H9 (cell line): ENCODE measurements at regions not wholly inside any gene's neighbourhood (a gene's known extent, or its start where the extent isn't known, plus 50 kb on each side); places are given as distances from the start of the nearest gene placed in this dataset.

Experiments
- DNase-seq: peaks from one replicate; pipeline ENCODE4 v3.0.0-alpha.2; 2017
- H2AFZ ChIP-seq: one replicate; pipeline ENCODE4 v1.6.1; 2013; ENCODE audit warnings: mild to moderate bottlenecking, low read length, control low read depth, moderate library complexity
- H2AK5ac ChIP-seq: 2 replicates; pipeline ENCODE4 v1.6.1; 2013; ENCODE audit warnings: low read length, control low read depth, mixed read lengths; ENCODE audit not compliant: insufficient read length
- H2BK120ac ChIP-seq: one replicate; pipeline ENCODE4 v1.6.1; 2013; ENCODE audit warnings: low read depth, mild to moderate bottlenecking, low read length, control low read depth, inconsistent platforms; ENCODE audit not compliant: poor library complexity, severe bottlenecking
- H2BK12ac ChIP-seq: 2 replicates; pipeline ENCODE4 v1.6.1; 2013; ENCODE audit warnings: low read length, control low read depth, mixed read lengths, low read depth; ENCODE audit not compliant: insufficient read length
- H2BK15ac ChIP-seq: 2 replicates; pipeline ENCODE4 v1.6.1; 2013; ENCODE audit warnings: low read depth, low read length, control low read depth
- H2BK20ac ChIP-seq: one replicate; pipeline ENCODE4 v1.6.1; 2013; ENCODE audit warnings: low read depth, mild to moderate bottlenecking, low read length, control low read depth, inconsistent platforms; ENCODE audit not compliant: poor library complexity, severe bottlenecking
- H2BK5ac ChIP-seq: 2 replicates; pipeline ENCODE4 v1.6.1; 2013; ENCODE audit warnings: low read length, control low read depth, mixed read lengths; ENCODE audit not compliant: insufficient read length
- H3K14ac ChIP-seq: 2 replicates; pipeline ENCODE4 v1.6.1; 2013; ENCODE audit warnings: low read length, control low read depth; ENCODE audit not compliant: insufficient read depth
- H3K18ac ChIP-seq: 2 replicates; pipeline ENCODE4 v1.6.1; 2013; ENCODE audit warnings: low read depth, mild to moderate bottlenecking, mixed read lengths, low read length, control low read depth; ENCODE audit not compliant: insufficient read length
- H3K23ac ChIP-seq: 2 replicates; pipeline ENCODE4 v1.6.1; 2013; ENCODE audit warnings: low read length, control low read depth, mixed read lengths, low read depth; ENCODE audit not compliant: insufficient read length
- H3K23me2 ChIP-seq: 2 replicates; pipeline ENCODE4 v1.6.1; 2013; ENCODE audit warnings: low read depth, mild to moderate bottlenecking, mixed read lengths, low read length, control low read depth; ENCODE audit not compliant: insufficient read length, poor library complexity, severe bottlenecking
- H3K27ac ChIP-seq: 2 replicates; pipeline ENCODE4 v1.5.1; 2013; ENCODE audit warnings: low read length, control low read depth, mixed read lengths, low read depth; ENCODE audit not compliant: insufficient read length
- H3K27me3 ChIP-seq: 2 replicates; pipeline ENCODE4 v1.6.1; 2013; ENCODE audit warnings: low read length, control low read depth, inconsistent platforms; ENCODE audit not compliant: insufficient read depth
- H3K4ac ChIP-seq: 2 replicates; pipeline ENCODE4 v1.6.1; 2013; ENCODE audit warnings: low read depth, mild to moderate bottlenecking, control low read depth, inconsistent platforms, low read length, moderate library complexity
- H3K4me1 ChIP-seq: 2 replicates; pipeline ENCODE4 v1.6.1; 2013; ENCODE audit warnings: low read length, control low read depth, inconsistent platforms; ENCODE audit not compliant: insufficient read depth
- H3K4me2 ChIP-seq: 2 replicates; pipeline ENCODE4 v1.6.1; 2013; ENCODE audit warnings: low read length, control low read depth, mixed read lengths; ENCODE audit not compliant: insufficient read length, insufficient read depth
- H3K56ac ChIP-seq: 2 replicates; pipeline ENCODE4 v1.6.1; 2013; ENCODE audit warnings: low read depth, mild to moderate bottlenecking, mixed read lengths, low read length, control low read depth; ENCODE audit not compliant: insufficient read length
- H3K79me1 ChIP-seq: 2 replicates; pipeline ENCODE4 v1.6.1; 2013; ENCODE audit warnings: low read depth, mild to moderate bottlenecking, moderate library complexity, low read length, control low read depth, inconsistent platforms; ENCODE audit not compliant: insufficient read depth, poor library complexity, severe bottlenecking
- H3K79me2 ChIP-seq: 2 replicates; pipeline ENCODE4 v1.6.1; 2013; ENCODE audit warnings: low read length, control low read depth, inconsistent platforms; ENCODE audit not compliant: insufficient read depth
- H3K9ac ChIP-seq: 2 replicates; pipeline ENCODE4 v1.6.1; 2013; ENCODE audit warnings: low read length, control low read depth, mixed read lengths; ENCODE audit not compliant: insufficient read length; ENCODE audit errors: extremely low read depth
- H3K9me3 ChIP-seq: one replicate; pipeline ENCODE4 v1.6.1; 2013; ENCODE audit warnings: low read depth, low read length, inconsistent platforms; ENCODE audit not compliant: control insufficient read depth
- H3T11ph ChIP-seq: one replicate; pipeline ENCODE4 v1.6.1; 2013; ENCODE audit warnings: mild to moderate bottlenecking, low read length, control low read depth, inconsistent platforms
- H4K20me1 ChIP-seq: one replicate; pipeline ENCODE4 v1.6.1; 2013; ENCODE audit not compliant: control insufficient read depth, insufficient read length, insufficient read depth
- H4K5ac ChIP-seq: 2 replicates; pipeline ENCODE4 v1.6.1; 2013; ENCODE audit warnings: low read depth, mild to moderate bottlenecking, mixed read lengths, low read length, control low read depth; ENCODE audit not compliant: insufficient read length
- H4K8ac ChIP-seq: replicated peaks from 2 replicates; pipeline ENCODE4 v1.6.1; 2013; ENCODE audit warnings: low read length, control low read depth, mixed read lengths, low read depth; ENCODE audit not compliant: insufficient read length
- H4K91ac ChIP-seq: 2 replicates; pipeline ENCODE4 v1.6.1; 2013; ENCODE audit warnings: low read depth, mild to moderate bottlenecking, moderate library complexity, mixed read lengths, low read length, control low read depth; ENCODE audit not compliant: insufficient read length
- H3K27ac Mint-ChIP-seq, 3 experiments: 2 replicates in 2 of 3; 3 replicates in 1 of 3; pipeline ENCODE4 v1.8.0; 2020 to 2021; ENCODE audit warnings: mixed read lengths in 3 of 3, mild to moderate bottlenecking in 1 of 3, moderate library complexity in 1 of 3
- H3K27me3 Mint-ChIP-seq: 2 replicates; pipeline ENCODE4 v1.8.0; 2021; ENCODE audit warnings: low read depth, mild to moderate bottlenecking, moderate library complexity, mixed read lengths
- H3K36me3 Mint-ChIP-seq, 3 experiments: 2 replicates in 2 of 3; 3 replicates in 1 of 3; pipeline ENCODE4 v1.8.0; 2020 to 2021; ENCODE audit warnings: low read depth in 3 of 3, mixed read lengths in 3 of 3; ENCODE audit not compliant: insufficient read depth in 1 of 3
- H3K4me1 Mint-ChIP-seq, 2 experiments: 2 replicates each; pipeline ENCODE4 v1.8.0; 2020; ENCODE audit warnings: mixed read lengths in 2 of 2
- H3K4me3 Mint-ChIP-seq, 2 experiments: 2 replicates in 1 of 2; 3 replicates in 1 of 2; pipeline ENCODE4 v1.8.0; 2020 to 2021; ENCODE audit warnings: mild to moderate bottlenecking in 2 of 2, mixed read lengths in 2 of 2, moderate library complexity in 1 of 2
- H3K9me3 Mint-ChIP-seq, 2 experiments: 2 replicates in 1 of 2; 3 replicates in 1 of 2; pipeline ENCODE4 v1.8.0; 2020; ENCODE audit warnings: mild to moderate bottlenecking in 2 of 2, mixed read lengths in 2 of 2, moderate library complexity in 1 of 2
- WGBS: extraction: QIAGEN DNeasy Blood & Tissue Kit; methylation state at CpG from one replicate; pipeline ENCODE4 v1.1.7; 2013; ENCODE audit warnings: missing lambda C conversion rate, low lambda C conversion rate, mixed read lengths; ENCODE audit not compliant: insufficient read length; ENCODE audit errors: extremely low coverage; 5-methylcytosine and 5-hydroxymethylcytosine counted together
- TF ChIP-seq, protein P1 (sequence below): fragments of 200-600 bp; sonication (generic); conservative IDR thresholded peaks from 3 replicates; pipeline ENCODE4 v1.8.0; 2021; ENCODE audit warnings: antibody characterized with exemption, mild to moderate bottlenecking

DNA sequence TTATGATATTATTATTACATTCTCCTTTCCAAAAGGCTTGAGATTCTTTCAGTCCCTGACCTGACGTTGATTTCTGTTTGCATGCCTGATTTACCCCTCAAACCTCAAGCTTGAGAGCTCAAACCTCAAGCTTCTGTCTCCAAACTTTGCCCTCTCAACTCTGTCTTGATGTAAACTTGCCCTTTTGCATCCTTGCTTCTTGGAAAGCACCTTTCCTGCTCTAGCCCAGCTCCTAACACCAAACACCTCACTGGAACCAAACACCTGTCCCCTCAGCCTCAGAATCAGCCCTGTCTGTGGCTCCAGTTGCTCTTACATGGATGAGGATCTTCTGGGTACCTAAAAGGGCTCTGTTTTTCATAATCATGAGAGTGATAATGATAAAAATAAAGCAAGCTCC, 109.2 kb downstream of the GP2 start:
- no peaks in the 10 kb centered on the region; a peak in 1 of 5 replicates for H3K9me3 Mint-ChIP-seq
- no peaks in the 10 kb centered on the region for H3K23me2 ChIP-seq
- H3K14ac ChIP-seq = no peak overlapping the region
- no peak overlapping the region for H4K8ac ChIP-seq
- no peaks in the 10 kb centered on the region for H3K4me1 ChIP-seq
- no peak overlapping the region for H2AFZ ChIP-seq
- no peaks in the 10 kb centered on the region for H3K79me1 ChIP-seq
- no peak overlapping the region for H3T11ph ChIP-seq
- no peak overlapping the region for H2BK12ac ChIP-seq
- TF ChIP-seq, protein P1, sequence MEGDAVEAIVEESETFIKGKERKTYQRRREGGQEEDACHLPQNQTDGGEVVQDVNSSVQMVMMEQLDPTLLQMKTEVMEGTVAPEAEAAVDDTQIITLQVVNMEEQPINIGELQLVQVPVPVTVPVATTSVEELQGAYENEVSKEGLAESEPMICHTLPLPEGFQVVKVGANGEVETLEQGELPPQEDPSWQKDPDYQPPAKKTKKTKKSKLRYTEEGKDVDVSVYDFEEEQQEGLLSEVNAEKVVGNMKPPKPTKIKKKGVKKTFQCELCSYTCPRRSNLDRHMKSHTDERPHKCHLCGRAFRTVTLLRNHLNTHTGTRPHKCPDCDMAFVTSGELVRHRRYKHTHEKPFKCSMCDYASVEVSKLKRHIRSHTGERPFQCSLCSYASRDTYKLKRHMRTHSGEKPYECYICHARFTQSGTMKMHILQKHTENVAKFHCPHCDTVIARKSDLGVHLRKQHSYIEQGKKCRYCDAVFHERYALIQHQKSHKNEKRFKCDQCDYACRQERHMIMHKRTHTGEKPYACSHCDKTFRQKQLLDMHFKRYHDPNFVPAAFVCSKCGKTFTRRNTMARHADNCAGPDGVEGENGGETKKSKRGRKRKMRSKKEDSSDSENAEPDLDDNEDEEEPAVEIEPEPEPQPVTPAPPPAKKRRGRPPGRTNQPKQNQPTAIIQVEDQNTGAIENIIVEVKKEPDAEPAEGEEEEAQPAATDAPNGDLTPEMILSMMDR = no peak
- H3K9ac ChIP-seq = no peak overlapping the region
- H3K9me3 ChIP-seq = no peaks in the 10 kb centered on the region
- H3K27me3 Mint-ChIP-seq = no peaks in the 10 kb centered on the region; the same call in 1 of the 2 replicates
- H3K23ac ChIP-seq = no peak overlapping the region
- no peak overlapping the region for H3K56ac ChIP-seq
- no peak overlapping the region for H2BK120ac ChIP-seq
- WGBS = no CpG with 5 or more reads among the region's 1 CpG
- no peak for DNase-seq
- H3K4me3 Mint-ChIP-seq = no peak overlapping the region
- no peak overlapping the region for H3K27ac ChIP-seq
- no peak overlapping the region for H3K4me2 ChIP-seq
- peak overlapping the region in 1 of 3 experiments; percentile 36; a peak in 1 of 7 replicates for H3K27ac Mint-ChIP-seq
- H2BK15ac ChIP-seq = no peak overlapping the region
- H4K5ac ChIP-seq = no peak overlapping the region
- no peak overlapping the region for H2BK5ac ChIP-seq
- no peaks in the 10 kb centered on the region for H3K79me2 ChIP-seq
- H3K18ac ChIP-seq = no peak overlapping the region
- H2BK20ac ChIP-seq = no peak overlapping the region
- no peak overlapping the region for H3K4ac ChIP-seq
- no peak overlapping the region for H2AK5ac ChIP-seq
- no peaks in the 10 kb centered on the region for H4K20me1 ChIP-seq
- H3K36me3 Mint-ChIP-seq = no peaks in the 10 kb centered on the region
- no peak overlapping the region for H4K91ac ChIP-seq
- H3K4me1 Mint-ChIP-seq = peaks cover 14 to 23% of the 10 kb centered on the region in 2 experiments
- no peaks in the 10 kb centered on the region for H3K27me3 ChIP-seq
